SK-N-SH treated with all-trans-retinoic acid at 6 μM for 48 hours (cell line): ENCODE measurements at regions not wholly inside any gene's neighbourhood (a gene's known extent, or its start where the extent isn't known, plus 50 kb on each side); places are given as distances from the start of the nearest gene placed in this dataset.

Experiments
- ATAC-seq: fragments of 200-7000 bp; cut with Tn5 transposase; 3 replicates; pipeline ENCODE4 v1.9.1; 2020; ENCODE audit warnings: mild to moderate bottlenecking, moderate library complexity
- ARNTL ChIP-seq: fragments of 450-650 bp; formaldehyde crosslinking; IDR thresholded peaks from 2 replicates; pipeline ENCODE4 v1.5.0; 2020; ENCODE audit warnings: low read depth, mild to moderate bottlenecking, moderate library complexity, borderline replicate concordance
- CREB5 ChIP-seq: fragments of 250-450 bp; sonication (Bioruptor Pico); IDR thresholded peaks from 2 replicates; pipeline ENCODE4 v1.5.1; 2020; ENCODE audit warnings: low read depth, mild to moderate bottlenecking, moderate library complexity
- CSDC2 ChIP-seq: fragments of 250-450 bp; sonication (Bioruptor Pico); IDR thresholded peaks from 2 replicates; pipeline ENCODE4 v1.5.0; 2020; ENCODE audit warnings: mild to moderate bottlenecking, moderate library complexity
- CSRNP3 ChIP-seq: fragments of 250-450 bp; sonication (Bioruptor Pico); IDR thresholded peaks from 2 replicates; pipeline ENCODE4 v1.5.1; 2021; ENCODE audit warnings: mild to moderate bottlenecking, moderate library complexity
- ESRRG ChIP-seq: fragments of 250-450 bp; sonication (Bioruptor Pico); IDR thresholded peaks from 2 replicates; pipeline ENCODE4 v1.6.1; 2021; ENCODE audit warnings: mild to moderate bottlenecking
- ISL1 ChIP-seq: fragments of 250-450 bp; sonication (Bioruptor Pico); IDR thresholded peaks from 2 replicates; pipeline ENCODE4 v2.1.2; 2022; ENCODE audit warnings: mild to moderate bottlenecking, moderate library complexity
- OSR1 ChIP-seq: fragments of 250-450 bp; sonication (Bioruptor Pico); IDR thresholded peaks from 2 replicates; pipeline ENCODE4 v1.8.0; 2022; ENCODE audit warnings: moderate library complexity, mild to moderate bottlenecking, inconsistent platforms
- PATZ1 ChIP-seq: fragments of 250-450 bp; sonication (Bioruptor Pico); IDR thresholded peaks from 2 replicates; pipeline ENCODE4 v1.8.0; 2020; ENCODE audit warnings: mild to moderate bottlenecking, moderate library complexity, borderline replicate concordance
- POU6F1 ChIP-seq: fragments of 250-450 bp; sonication (Bioruptor Pico); IDR thresholded peaks from 2 replicates; pipeline ENCODE4 v1.8.0; 2021; ENCODE audit warnings: low read depth, mild to moderate bottlenecking, moderate library complexity, borderline replicate concordance
- RARB ChIP-seq: fragments of 250-450 bp; sonication (Bioruptor Pico); IDR thresholded peaks from 2 replicates; pipeline ENCODE4 v1.8.0; 2021; ENCODE audit warnings: mild to moderate bottlenecking, moderate library complexity
- SNAI2 ChIP-seq: fragments of 250-450 bp; sonication (Bioruptor Pico); IDR thresholded peaks from 2 replicates; pipeline ENCODE4 v1.5.0; 2020; ENCODE audit warnings: mild to moderate bottlenecking, moderate library complexity
- TCF4 ChIP-seq: fragments of 250-450 bp; sonication (Bioruptor Pico); IDR thresholded peaks from 2 replicates; pipeline ENCODE4 v1.8.0; 2021; ENCODE audit warnings: mild to moderate bottlenecking, moderate library complexity, borderline replicate concordance
- TOX ChIP-seq: fragments of 250-450 bp; sonication (Bioruptor Pico); IDR thresholded peaks from 2 replicates; pipeline ENCODE4 v1.8.0; 2021; ENCODE audit warnings: mild to moderate bottlenecking, moderate library complexity, borderline replicate concordance
- TSHZ2 ChIP-seq: fragments of 250-450 bp; sonication (Bioruptor Pico); IDR thresholded peaks from 2 replicates; pipeline ENCODE4 v1.5.0; 2020; ENCODE audit warnings: mild to moderate bottlenecking, moderate library complexity
- ZC3H10 ChIP-seq: fragments of 250-450 bp; sonication (Bioruptor Pico); IDR thresholded peaks from 2 replicates; pipeline ENCODE4 v1.5.1; 2021; ENCODE audit warnings: mild to moderate bottlenecking, moderate library complexity
- ZFP3 ChIP-seq: fragments of 250-450 bp; sonication (Bioruptor Pico); IDR thresholded peaks from 2 replicates; pipeline ENCODE4 v1.5.0; 2020; ENCODE audit warnings: mild to moderate bottlenecking, moderate library complexity
- ZFP30 ChIP-seq: fragments of 450-650 bp; formaldehyde crosslinking; IDR thresholded peaks from 2 replicates; pipeline ENCODE4 v1.5.0; 2022; ENCODE audit warnings: mild to moderate bottlenecking, moderate library complexity
- ZNF565 ChIP-seq: fragments of 450-650 bp; formaldehyde crosslinking; conservative IDR thresholded peaks from 2 replicates; pipeline ENCODE4 v1.5.0; 2020; ENCODE audit warnings: low read depth, mild to moderate bottlenecking, moderate library complexity
- ZNF70 ChIP-seq: fragments of 450-650 bp; formaldehyde crosslinking; IDR thresholded peaks from 2 replicates; pipeline ENCODE4 v1.5.0; 2020; ENCODE audit warnings: mild to moderate bottlenecking, moderate library complexity
- ZNF8 ChIP-seq: fragments of 450-650 bp; formaldehyde crosslinking; IDR thresholded peaks from 2 replicates; pipeline ENCODE4 v1.5.0; 2020; ENCODE audit warnings: mild to moderate bottlenecking, moderate library complexity

- TF ChIP-seq ISL1: no peak
- TF ChIP-seq TSHZ2 (CRISPR knock-in tag): no peak
- TF ChIP-seq TCF4 (CRISPR knock-in tag): no peak
- TF ChIP-seq CREB5 (CRISPR knock-in tag): no peak
- no peak for TF ChIP-seq ARNTL
- TF ChIP-seq OSR1 (CRISPR knock-in tag): no peak
- TF ChIP-seq ZFP3 (CRISPR knock-in tag): no peak
- no peak for TF ChIP-seq POU6F1 (CRISPR knock-in tag)
- no peak for TF ChIP-seq ZNF565 (CRISPR knock-in tag)
- no peak for TF ChIP-seq CSDC2
- TF ChIP-seq ZNF70: no peak
- no peak for TF ChIP-seq ZNF8 (CRISPR knock-in tag)
- no peak for TF ChIP-seq TOX (CRISPR knock-in tag)
- no peak for TF ChIP-seq ZFP30
- no peak for TF ChIP-seq ESRRG
- TF ChIP-seq ZC3H10 (CRISPR knock-in tag): no peak
- TF ChIP-seq PATZ1 (CRISPR knock-in tag): no peak
- no peak for TF ChIP-seq CSRNP3 (CRISPR knock-in tag)
- TF ChIP-seq, all 23 proteins: peak for 0
- no peak for ATAC-seq
These were observed 547.3 kb downstream of the DTWD2 start for GRCh38 chr5:118441034-118441433.

- no peak for ATAC-seq
- TF ChIP-seq POU6F1 (CRISPR knock-in tag): no peak
- TF ChIP-seq CSRNP3 (CRISPR knock-in tag): no peak
- TF ChIP-seq TCF4 (CRISPR knock-in tag): no peak
- TF ChIP-seq CSDC2: no peak
- TF ChIP-seq TOX (CRISPR knock-in tag): no peak
- TF ChIP-seq SNAI2 (CRISPR knock-in tag): no peak
- TF ChIP-seq RARB (CRISPR knock-in tag): no peak
These were observed 547.9 kb downstream of the DTWD2 start for GRCh38 chr5:118440496-118440895.
